ENCODE measurements at regions not wholly inside any gene's neighbourhood (a gene's known extent, or its start where the extent isn't known, plus 50 kb on each side); places are given as distances from the start of the nearest gene placed in this dataset.
"Not testable (repeated sequence)": the region's sequence is repeated elsewhere in the genome, so short reads cannot be mapped to it uniquely, and the experiment has no call there.

- 30 to 100% (median 92%) methylated on average over 1 to 2 of the region's 10 CpGs; no CpG with 5 or more reads in 7 of the 10 experiments for WGBS, 10 experiments
- not testable (repeated sequence) for H3K27ac ChIP-seq
Measured at GRCh38 chr16:6725206-6725605, 607.4 kb upstream of the RBFOX1 start.

GRCh38 chr16:6722786-6723185, 609.9 kb upstream of the RBFOX1 start:
- H3K4me3 ChIP-seq: no peak overlapping the region
- H3K4me1 ChIP-seq (replicated peaks in 1 of 2): peaks cover 0 to 20% of the 10 kb centered on the region in 2 donors
- in situ Hi-C loops (cut with MboI; ENCODE audit: low pct_unique_long_range_greater_than_20kb in 2 of 9, low sequenced_read_pairs in 9 of 9, unreplicated experiment in 9 of 9): no loop called here
- H3K27ac ChIP-seq: no peak overlapping the region
- WGBS, 10 experiments: 0 to 100% (median 63%) methylated on average over 1 to 3 of the region's 3 CpGs; no CpG with 5 or more reads in 5 of the 10 experiments
- no peak for ATAC-seq (replicated peaks in 6 of 8)

More at GRCh38 chr16:6725206-6725605, 607.4 kb upstream of the RBFOX1 start:
- peaks cover 0 to 37% of the 10 kb centered on the region in 2 donors for H3K4me1 ChIP-seq (replicated peaks in 1 of 2)
- H3K4me3 ChIP-seq; ATAC-seq (replicated peaks in 6 of 8); in situ Hi-C loops (cut with MboI; ENCODE audit: low pct_unique_long_range_greater_than_20kb in 2 of 9, low sequenced_read_pairs in 9 of 9, unreplicated experiment in 9 of 9): not testable (repeated sequence)

GRCh38 chr16:6714510-6714909, 618.1 kb upstream of the RBFOX1 start:
- H3K27ac ChIP-seq: no peak overlapping the region
- in situ Hi-C loops (cut with MboI; ENCODE audit: low pct_unique_long_range_greater_than_20kb in 2 of 9, low sequenced_read_pairs in 9 of 9, unreplicated experiment in 9 of 9): no loop called here
- 0 to 86% (median 10%) methylated on average over 1 to 3 of the region's 3 CpGs; no CpG with 5 or more reads in 2 of the 10 experiments for WGBS, 10 experiments
- peaks cover 0 to 13% of the 10 kb centered on the region in 2 donors for H3K4me1 ChIP-seq (replicated peaks in 1 of 2)
- no peak for ATAC-seq (replicated peaks in 6 of 8)
- no peak overlapping the region for H3K4me3 ChIP-seq

- no peak overlapping the region for H3K4me3 ChIP-seq
- WGBS, 10 experiments: 0 to 100% (median 34%) methylated on average over 1 to 6 of the region's 9 CpGs; no CpG with 5 or more reads in 3 of the 10 experiments
Measured at GRCh38 chr16:6709736-6710135, 622.9 kb upstream of the RBFOX1 start.

GRCh38 chr16:6708576-6709215, 623.9 kb upstream of the RBFOX1 start:
- in situ Hi-C loops (cut with MboI; ENCODE audit: low pct_unique_long_range_greater_than_20kb in 2 of 9, low sequenced_read_pairs in 9 of 9, unreplicated experiment in 9 of 9): no loop called here
- peak in 3 of 8 experiments; percentile 58 to 69 (median 65) for ATAC-seq (replicated peaks in 6 of 8)
- H3K27ac ChIP-seq: peak overlapping the region in 1 of 2 donors; percentile 51
- WGBS, 10 experiments: 0 to 100% (median 39%) methylated on average over 1 to 5 of the region's 5 CpGs
- peaks cover 0 to 44% of the 10 kb centered on the region in 2 donors for H3K4me1 ChIP-seq (replicated peaks in 1 of 2)
- H3K4me3 ChIP-seq: no peak overlapping the region

More at GRCh38 chr16:6709736-6710135, 622.9 kb upstream of the RBFOX1 start:
- in situ Hi-C loops (cut with MboI; ENCODE audit: low pct_unique_long_range_greater_than_20kb in 2 of 9, low sequenced_read_pairs in 9 of 9, unreplicated experiment in 9 of 9): no loop called here
- peaks cover 0 to 44% of the 10 kb centered on the region in 2 donors for H3K4me1 ChIP-seq (replicated peaks in 1 of 2)
- peak overlapping the region in 1 of 2 donors; percentile 51 for H3K27ac ChIP-seq
- ATAC-seq (replicated peaks in 6 of 8): no peak

GRCh38 chr16:6704306-6704930, 628.2 kb upstream of the RBFOX1 start:
- Histone ChIP-seq H3K4me1 (replicated peaks in 1 of 2) (peaks cover 0 to 30% of the 10 kb centered on the region in 2 donors), H3K27ac (no peak overlapping the region), H3K4me3 (no peak overlapping the region)
- no peak for ATAC-seq (replicated peaks in 6 of 8)
- in situ Hi-C loops (cut with MboI; ENCODE audit: low pct_unique_long_range_greater_than_20kb in 2 of 9, low sequenced_read_pairs in 9 of 9, unreplicated experiment in 9 of 9): no loop called here
- 28 to 92% (median 46%) methylated on average over 2 to 7 of the region's 7 CpGs; no CpG with 5 or more reads in 1 of the 10 experiments for WGBS, 10 experiments

- no peak for ATAC-seq (replicated peaks in 6 of 8)
- Histone ChIP-seq H3K4me3 (no peak overlapping the region), H3K27ac (no peak overlapping the region), H3K4me1 (replicated peaks in 1 of 2) (peaks cover 0 to 5% of the 10 kb centered on the region in 2 donors)
- in situ Hi-C loops (cut with MboI; ENCODE audit: low pct_unique_long_range_greater_than_20kb in 2 of 9, low sequenced_read_pairs in 9 of 9, unreplicated experiment in 9 of 9): no loop called here
- no CpG with 5 or more reads among the region's 3 CpGs for WGBS, 10 experiments
Measured at GRCh38 chr16:6701096-6701495, 631.5 kb upstream of the RBFOX1 start.

GRCh38 chr16:6698548-6698947, 634.1 kb upstream of the RBFOX1 start:
- no peak overlapping the region for H3K27ac ChIP-seq
- no peak for ATAC-seq (replicated peaks in 6 of 8)
- H3K4me3 ChIP-seq: no peak overlapping the region
- WGBS, 10 experiments: 0 to 97% (median 50%) methylated on average over 1 to 6 of the region's 7 CpGs; no CpG with 5 or more reads in 4 of the 10 experiments
- no peaks in the 10 kb centered on the region for H3K4me1 ChIP-seq (replicated peaks in 1 of 2)
- in situ Hi-C loops (cut with MboI; ENCODE audit: low pct_unique_long_range_greater_than_20kb in 2 of 9, low sequenced_read_pairs in 9 of 9, unreplicated experiment in 9 of 9): no loop called here

- ATAC-seq (replicated peaks in 6 of 8): no peak
- in situ Hi-C loops (cut with MboI; ENCODE audit: low pct_unique_long_range_greater_than_20kb in 2 of 9, low sequenced_read_pairs in 9 of 9, unreplicated experiment in 9 of 9): no loop called here
- Histone ChIP-seq H3K4me1 (replicated peaks in 1 of 2) (no peaks in the 10 kb centered on the region), H3K27ac (no peak overlapping the region), H3K4me3 (no peak overlapping the region)
- WGBS, 10 experiments: 0 to 90% (median 43%) methylated on average over 1 to 3 of the region's 3 CpGs; no CpG with 5 or more reads in 2 of the 10 experiments
Measured at GRCh38 chr16:6695666-6696065, 637.0 kb upstream of the RBFOX1 start.

- Histone ChIP-seq H3K4me3 (no peak overlapping the region), H3K4me1 (replicated peaks in 1 of 2) (no peaks in the 10 kb centered on the region), H3K27ac (no peak overlapping the region)
- ATAC-seq (replicated peaks in 6 of 8): no peak
- in situ Hi-C loops (cut with MboI; ENCODE audit: low pct_unique_long_range_greater_than_20kb in 2 of 9, low sequenced_read_pairs in 9 of 9, unreplicated experiment in 9 of 9): no loop called here
- WGBS, 10 experiments: 0 to 95% (median 36%) methylated on average over 1 to 6 of the region's 6 CpGs; no CpG with 5 or more reads in 4 of the 10 experiments
Measured at GRCh38 chr16:6694636-6695035, 638.0 kb upstream of the RBFOX1 start.

- H3K4me3 ChIP-seq; in situ Hi-C loops (cut with MboI; ENCODE audit: low pct_unique_long_range_greater_than_20kb in 2 of 9, low sequenced_read_pairs in 9 of 9, unreplicated experiment in 9 of 9); ATAC-seq (replicated peaks in 6 of 8); H3K27ac ChIP-seq; H3K4me1 ChIP-seq (replicated peaks in 1 of 2): not testable (repeated sequence)
- WGBS, 10 experiments: 0 to 100% (median 42%) methylated on average over 1 to 2 of the region's 2 CpGs
Measured at GRCh38 chr16:6693418-6693817, 639.2 kb upstream of the RBFOX1 start.

- Histone ChIP-seq H3K27ac (no peak overlapping the region), H3K4me1 (replicated peaks in 1 of 2) (no peaks in the 10 kb centered on the region), H3K4me3 (no peak overlapping the region)
- ATAC-seq (replicated peaks in 6 of 8): no peak
- in situ Hi-C loops (cut with MboI; ENCODE audit: low pct_unique_long_range_greater_than_20kb in 2 of 9, low sequenced_read_pairs in 9 of 9, unreplicated experiment in 9 of 9): no loop called here
- 11 to 100% (median 86%) methylated on average over 3 to 5 of the region's 5 CpGs for WGBS, 10 experiments
Measured at GRCh38 chr16:6692874-6693273, 639.8 kb upstream of the RBFOX1 start.

GRCh38 chr16:6690741-6691140, 641.9 kb upstream of the RBFOX1 start:
- no peak overlapping the region for H3K4me3 ChIP-seq
- in situ Hi-C loops (cut with MboI; ENCODE audit: low pct_unique_long_range_greater_than_20kb in 2 of 9, low sequenced_read_pairs in 9 of 9, unreplicated experiment in 9 of 9): no loop called here
- ATAC-seq (replicated peaks in 6 of 8): no peak
- peaks cover 0 to 8% of the 10 kb centered on the region in 2 donors for H3K4me1 ChIP-seq (replicated peaks in 1 of 2)
- WGBS, 10 experiments: 0 to 100% (median 44%) methylated on average over 1 to 4 of the region's 4 CpGs; no CpG with 5 or more reads in 1 of the 10 experiments
- H3K27ac ChIP-seq: no peak overlapping the region

All from motor neuron (in vitro differentiated cells).